K562 (cell line): ENCODE measurements at regions not wholly inside any gene's neighbourhood (a gene's known extent, or its start where the extent isn't known, plus 50 kb on each side); places are given as distances from the start of the nearest gene placed in this dataset.
"Not testable (repeated sequence)": the region's sequence is repeated elsewhere in the genome, so short reads cannot be mapped to it uniquely, and the experiment has no call there.

Experiments used
- ATAC-seq: fragments of 200-7000 bp; cut with Tn5 transposase; 3 replicates; pipeline ENCODE4 v1.9.1; 2020; ENCODE audit warnings: moderate library complexity
- BruUV-seq: library from RNA; stranded (reverse); fragments of 400-500 nt; replicated peaks from 2 replicates; lab custom pipeline; 2021; lab: Mats Ljungman, UMichigan
- CTCF ChIA-PET: fragments of 300-600 bp; formaldehyde crosslinking; extraction: SDS; loops from one replicate; lab custom pipeline; 2021; ENCODE audit warnings: low intra/inter-chr PET ratio; lab: Yijun Ruan, JAX
- POLR2A ChIA-PET: fragments of 300-600, 350-650 bp; sonication (Branson Sonifier 250); formaldehyde crosslinking; extraction: SDS; loops from one replicate; lab custom pipeline; 2021; ENCODE audit warnings: antibody characterized with exemption, inconsistent platforms; lab: Yijun Ruan, JAX
- DNase-seq, 4 experiments: peaks; one replicate each; pipeline versions ENCODE4 v3.0.0 to v3.0.0-alpha.2; 2011 to 2018; ENCODE audit warnings: low spot score in 3 of 4, mixed read lengths in 3 of 4; ENCODE audit errors: extremely low read depth in 1 of 4
- FAIRE-seq: peaks from 2 replicates; lab custom pipeline; 2011; peaks lifted over from hg19 to GRCh38; lab: Jason Lieb, UNC
- H2AFZ ChIP-seq: 2 replicates; pipeline ENCODE4 v1.6.0; 2011; ENCODE audit warnings: low read depth, low read length, control low read depth, inconsistent platforms
- H3K27ac ChIP-seq: fragments of 200-600 bp; 3 replicates; pipeline ENCODE4 v1.8.0; 2011; ENCODE audit warnings: low read depth, mild to moderate bottlenecking, control low read depth, inconsistent platforms, low read length, moderate library complexity, mixed read lengths; ENCODE audit errors: extremely low read depth
- H3K27me3 ChIP-seq, 2 experiments: fragments of 300-600 bp in 1 of 2; 2 replicates in 1 of 2; 3 replicates in 1 of 2; pipeline versions ENCODE4 v1.6.0 to v1.8.0; 2011; ENCODE audit warnings: inconsistent platforms in 2 of 2, low read length in 2 of 2, mild to moderate bottlenecking in 1 of 2, mixed read lengths in 1 of 2, moderate library complexity in 1 of 2; ENCODE audit not compliant: control insufficient read depth in 2 of 2, insufficient read depth in 2 of 2
- H3K36me3 ChIP-seq: fragments of 300-600 bp; 3 replicates; pipeline ENCODE4 v1.8.0; 2011; ENCODE audit warnings: mild to moderate bottlenecking, low read length, inconsistent platforms; ENCODE audit not compliant: control insufficient read depth, insufficient read depth
- H3K4me1 ChIP-seq, 2 experiments: fragments of 200-600 bp in 1 of 2; replicated peaks in 1 of 2; 2 replicates in 1 of 2; 3 replicates in 1 of 2; pipeline versions ENCODE4 v1.5.1 to v1.8.0; 2011; ENCODE audit warnings: inconsistent platforms in 2 of 2, low read length in 2 of 2, mild to moderate bottlenecking in 1 of 2, mixed read lengths in 1 of 2, moderate library complexity in 1 of 2; ENCODE audit not compliant: control insufficient read depth in 2 of 2, insufficient read depth in 2 of 2
- H3K4me2 ChIP-seq: 2 replicates; pipeline ENCODE4 v1.6.1; 2011; ENCODE audit warnings: low read length, control low read depth, inconsistent platforms, mixed read lengths; ENCODE audit not compliant: insufficient read depth
- H3K4me3 ChIP-seq: fragments of 200-600 bp; sonication (generic), shearing (Covaris generic); 2 replicates; pipeline ENCODE4 v1.5.1; 2016; ENCODE audit warnings: control low read depth, inconsistent platforms
- H3K79me2 ChIP-seq: fragments of 200-600 bp; 3 replicates; pipeline ENCODE4 v1.8.0; 2011; ENCODE audit warnings: low read length, inconsistent platforms; ENCODE audit not compliant: control insufficient read depth, insufficient read depth
- H3K9ac ChIP-seq, 2 experiments: 2 replicates each; pipeline versions ENCODE4 v1.6.0 to v1.6.1; 2011; ENCODE audit warnings: low read depth in 2 of 2, low read length in 2 of 2, control low read depth in 1 of 2, inconsistent platforms in 1 of 2, mild to moderate bottlenecking in 1 of 2, mixed read lengths in 1 of 2; ENCODE audit not compliant: insufficient read depth in 1 of 2
- H3K9me1 ChIP-seq: one replicate; pipeline ENCODE4 v1.6.0; 2011; ENCODE audit warnings: inconsistent platforms, mild to moderate bottlenecking, low read length, moderate library complexity; ENCODE audit not compliant: control insufficient read depth, insufficient read depth
- H3K9me3 ChIP-seq: replicated peaks from 2 replicates; pipeline ENCODE4 v1.5.1; 2011; ENCODE audit warnings: low read depth, low read length, inconsistent platforms; ENCODE audit not compliant: control insufficient read depth, insufficient read depth
- H4K20me1 ChIP-seq: replicated peaks from 2 replicates; pipeline ENCODE4 v1.6.1; 2011; ENCODE audit warnings: low read length, inconsistent platforms, mixed read lengths; ENCODE audit not compliant: control insufficient read depth, insufficient read depth
- WGBS: fragments of 100-300 bp; shearing (Covaris generic); methylation state at CpG from one replicate; pipeline ENCODE4 v1.1.6; 2016; ENCODE audit warnings: low coverage, mixed read lengths; ENCODE audit not compliant: insufficient coverage; ENCODE audit errors: missing lambda C conversion rate; 5-methylcytosine and 5-hydroxymethylcytosine counted together
- in situ Hi-C: fragments of 300-500 bp; cut with MboI; formaldehyde crosslinking; loops from 4 replicates; pipeline ENCODE4 v1.15.0; 2018; ENCODE audit warnings: inconsistent platforms, mixed read lengths
- intact Hi-C: fragments of 100-400 bp; cut with micrococcal nuclease; formaldehyde crosslinking; loops from 2 replicates; pipeline ENCODE4 v1.14.2; 2022

DNA sequence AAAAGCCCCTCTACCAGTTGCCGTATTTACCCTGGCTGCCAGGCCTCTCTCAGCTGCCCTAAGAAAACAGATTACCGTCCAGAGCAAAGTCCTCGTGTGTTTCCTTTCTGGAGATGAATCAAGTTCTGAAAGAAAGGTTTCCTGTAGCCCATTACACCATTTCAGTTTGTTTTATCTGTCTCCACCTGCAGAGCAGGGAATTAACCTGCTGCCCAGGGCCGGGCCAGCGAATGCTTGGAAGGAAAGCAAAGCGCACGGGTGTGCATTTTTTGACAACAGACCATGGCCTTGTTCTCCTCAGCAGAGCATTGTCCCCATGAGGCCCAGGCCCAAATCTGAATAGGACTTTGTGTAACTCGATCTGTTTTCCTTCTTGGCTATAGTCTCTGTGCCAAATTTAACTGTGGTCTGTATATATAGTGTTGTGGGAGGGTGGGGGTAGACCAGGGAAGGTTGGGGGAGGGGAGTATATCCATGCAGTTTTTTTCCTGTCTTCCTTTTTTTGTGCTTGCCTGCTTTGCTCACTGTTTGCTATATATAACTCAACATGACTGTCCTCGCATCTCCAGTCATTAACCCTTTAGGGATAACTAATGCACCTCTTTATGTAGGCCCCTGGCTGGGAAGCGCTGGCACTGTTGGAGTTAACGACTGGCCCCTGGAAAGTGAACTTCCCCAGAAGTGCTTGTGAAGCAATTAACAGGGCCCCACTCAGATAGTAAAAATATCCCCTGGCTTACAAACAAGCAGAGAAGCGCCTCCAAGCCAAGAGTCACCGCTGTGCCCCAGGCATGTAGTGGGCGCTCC lies 174.3 kb upstream of the PLGLB2 start:
- DNase-seq, H3K4me1 ChIP-seq, H2AFZ ChIP-seq, POLR2A ChIA-PET, H4K20me1 ChIP-seq, H3K9me3 ChIP-seq, H3K27ac ChIP-seq, H3K4me2 ChIP-seq, in situ Hi-C loops, H3K36me3 ChIP-seq, CTCF ChIA-PET, H3K9ac ChIP-seq, H3K79me2 ChIP-seq, FAIRE-seq, intact Hi-C loops, H3K9me1 ChIP-seq, H3K27me3 ChIP-seq, H3K4me3 ChIP-seq, BruUV-seq, ATAC-seq: not testable (repeated sequence)
- no CpG with 5 or more reads among the region's 14 CpGs for WGBS

DNA sequence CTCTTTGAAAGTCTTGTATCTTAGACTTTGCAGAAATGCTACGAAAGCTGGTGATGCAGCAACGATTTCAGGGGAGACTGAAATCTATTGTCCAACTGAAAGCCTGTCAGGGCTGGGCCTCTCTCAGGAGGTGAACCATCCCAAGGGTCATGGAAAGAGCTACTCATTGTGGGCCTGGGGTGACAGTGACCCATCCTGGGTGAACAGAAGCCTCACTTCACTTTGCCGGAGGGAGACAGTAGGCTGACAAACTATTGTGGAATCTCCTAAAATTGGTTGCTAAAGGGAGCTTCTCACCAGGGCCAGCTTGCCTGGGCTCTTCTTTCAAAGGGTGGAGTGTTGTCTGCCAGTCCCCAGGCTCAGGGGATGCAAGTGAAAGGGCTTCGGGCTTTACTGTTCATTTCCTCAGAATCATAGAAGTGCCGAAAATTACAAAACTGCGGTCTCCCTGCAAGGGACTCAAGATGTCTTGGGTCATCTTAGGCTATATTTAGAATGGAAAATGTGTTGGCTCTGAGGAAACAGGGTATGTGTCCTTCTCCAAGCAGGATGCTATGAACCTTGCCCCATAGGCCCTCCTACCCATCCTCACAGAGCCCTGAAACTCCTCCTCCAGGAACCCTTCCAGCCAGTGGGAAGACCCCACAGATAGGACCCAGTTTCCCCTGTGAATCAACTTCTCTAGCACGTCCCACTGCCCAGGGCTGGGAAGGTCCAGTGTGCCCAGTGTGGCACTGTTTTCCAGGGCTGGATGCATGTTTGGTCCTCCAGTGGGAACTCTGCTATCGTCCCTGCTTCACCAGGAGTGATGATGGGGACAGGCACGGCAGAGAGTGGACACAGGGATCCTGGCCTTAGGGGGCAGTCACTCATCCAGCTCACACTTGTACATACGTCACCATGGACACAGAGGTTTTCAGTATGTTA lies 173.4 kb upstream of the PLGLB2 start:
- H3K4me2 ChIP-seq, intact Hi-C loops, H3K9me3 ChIP-seq, H3K9me1 ChIP-seq, H3K4me3 ChIP-seq, H3K79me2 ChIP-seq, H2AFZ ChIP-seq, H3K27me3 ChIP-seq, H4K20me1 ChIP-seq, H3K4me1 ChIP-seq, DNase-seq, H3K36me3 ChIP-seq, CTCF ChIA-PET, ATAC-seq, POLR2A ChIA-PET, in situ Hi-C loops, H3K27ac ChIP-seq, BruUV-seq, H3K9ac ChIP-seq: not testable (repeated sequence)
- 75% methylated on average over 1 of the region's 10 CpGs for WGBS
- peak; percentile 77 for FAIRE-seq
